IPS DF 6.9 (cell line): ENCODE measurements at regions not wholly inside any gene's neighbourhood (a gene's known extent, or its start where the extent isn't known, plus 50 kb on each side); places are given as distances from the start of the nearest gene placed in this dataset.

Source experiments
- DNase-seq: peaks from one replicate; pipeline ENCODE4 v3.0.0-alpha.2; 2013; ENCODE audit warnings: low read depth, low spot score
- H3K27ac ChIP-seq: one replicate; pipeline ENCODE4 v1.5.1; 2013; ENCODE audit warnings: low read length, control low read depth
- H3K27me3 ChIP-seq: 2 replicates; pipeline ENCODE4 v1.6.1; 2013; ENCODE audit warnings: mild to moderate bottlenecking, low read length; ENCODE audit not compliant: control insufficient read depth, insufficient read depth
- H3K36me3 ChIP-seq: 2 replicates; pipeline ENCODE4 v1.6.1; 2013; ENCODE audit warnings: low read length; ENCODE audit not compliant: control insufficient read depth, insufficient read depth
- H3K4me1 ChIP-seq: 2 replicates; pipeline ENCODE4 v1.6.1; 2013; ENCODE audit warnings: low read length; ENCODE audit not compliant: control insufficient read depth, insufficient read depth
- H3K4me3 ChIP-seq: 2 replicates; pipeline ENCODE4 v1.5.1; 2013; ENCODE audit warnings: mild to moderate bottlenecking, low read length
- H3K9me3 ChIP-seq: 2 replicates; pipeline ENCODE4 v1.6.1; 2013; ENCODE audit warnings: low read length, inconsistent platforms; ENCODE audit not compliant: control insufficient read depth, insufficient read depth
- WGBS: extraction: QIAGEN DNeasy Blood & Tissue Kit; methylation state at CpG from one replicate; pipeline ENCODE4 v1.1.7; 2013; ENCODE audit warnings: mixed read lengths, missing lambda C conversion rate; ENCODE audit not compliant: insufficient read length, insufficient coverage; 5-methylcytosine and 5-hydroxymethylcytosine counted together

DNA sequence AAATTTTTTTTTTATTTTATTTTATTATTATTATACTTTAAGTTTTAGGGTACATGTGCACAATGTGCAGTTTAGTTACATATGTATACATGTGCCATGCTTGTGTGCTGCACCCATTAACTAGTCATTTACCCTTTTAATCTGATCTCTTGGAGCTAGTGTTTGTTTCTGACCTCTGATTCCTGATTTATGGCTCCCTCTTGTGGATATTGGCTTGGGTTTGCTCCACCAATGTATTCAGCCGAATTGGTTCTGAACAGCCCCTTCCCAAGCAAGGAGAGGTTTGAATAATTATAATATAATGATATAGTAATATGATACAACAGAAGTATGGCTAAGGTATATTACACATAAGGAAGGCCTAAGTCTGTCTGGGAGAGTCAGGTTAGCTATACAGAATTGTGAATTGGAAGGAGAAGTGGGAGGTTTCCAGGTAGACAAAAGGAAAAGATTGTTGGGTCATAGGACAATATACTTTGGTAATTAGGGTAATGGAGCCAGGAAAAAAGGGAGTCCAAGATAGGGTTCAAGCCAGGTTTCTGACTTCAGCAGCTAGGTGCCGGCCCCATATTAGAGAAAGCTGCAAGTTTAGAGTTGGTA lies 53.1 kb upstream of the HMCN1 start:
- Histone ChIP-seq H3K27ac (no peak overlapping the region), H3K4me1 (no peaks in the 10 kb centered on the region), H3K9me3 (no peaks in the 10 kb centered on the region), H3K4me3 (no peak overlapping the region), H3K36me3 (no peaks in the 10 kb centered on the region), H3K27me3 (no peaks in the 10 kb centered on the region)
- WGBS, result no CpG with 5 or more reads among the region's 2 CpGs
- DNase-seq, result no peak

GRCh38 chr1:185680453-185680852 lies 53.7 kb upstream of the HMCN1 start:
- H3K9me3 ChIP-seq, result no peaks in the 10 kb centered on the region
- no peaks in the 10 kb centered on the region for H3K4me1 ChIP-seq
- no CpG with 5 or more reads among the region's 4 CpGs for WGBS
- no peak overlapping the region for H3K4me3 ChIP-seq
- no peak for DNase-seq
- H3K27me3 ChIP-seq, result no peaks in the 10 kb centered on the region
- H3K27ac ChIP-seq, result no peak overlapping the region
- no peaks in the 10 kb centered on the region for H3K36me3 ChIP-seq

GRCh38 chr1:185679220-185679619 lies 55.0 kb upstream of the HMCN1 start:
- no CpG with 5 or more reads among the region's 5 CpGs for WGBS
- no peaks in the 10 kb centered on the region for H3K9me3 ChIP-seq
- no peaks in the 10 kb centered on the region for H3K27me3 ChIP-seq
- H3K4me3 ChIP-seq, result no peak overlapping the region
- DNase-seq, result no peak
- no peaks in the 10 kb centered on the region for H3K36me3 ChIP-seq
- H3K4me1 ChIP-seq, result no peaks in the 10 kb centered on the region
- no peak overlapping the region for H3K27ac ChIP-seq

- Histone ChIP-seq H3K36me3 (no peaks in the 10 kb centered on the region), H3K4me1 (no peaks in the 10 kb centered on the region), H3K27ac (no peak overlapping the region), H3K27me3 (no peaks in the 10 kb centered on the region), H3K9me3 (no peaks in the 10 kb centered on the region), H3K4me3 (no peak overlapping the region)
- no peak for DNase-seq
- WGBS, result no CpG with 5 or more reads among the region's 1 CpG
Observed at GRCh38 chr1:185676969-185677368, 57.2 kb upstream of the HMCN1 start.

GRCh38 chr1:185674201-185674600 lies 60.0 kb upstream of the HMCN1 start:
- no CpG with 5 or more reads among the region's 5 CpGs for WGBS
- H3K27ac ChIP-seq, result no peak overlapping the region
- H3K36me3 ChIP-seq, result no peaks in the 10 kb centered on the region
- no peaks in the 10 kb centered on the region for H3K27me3 ChIP-seq
- H3K4me3 ChIP-seq, result no peak overlapping the region
- DNase-seq, result no peak
- no peaks in the 10 kb centered on the region for H3K9me3 ChIP-seq
- H3K4me1 ChIP-seq, result no peaks in the 10 kb centered on the region

DNA sequence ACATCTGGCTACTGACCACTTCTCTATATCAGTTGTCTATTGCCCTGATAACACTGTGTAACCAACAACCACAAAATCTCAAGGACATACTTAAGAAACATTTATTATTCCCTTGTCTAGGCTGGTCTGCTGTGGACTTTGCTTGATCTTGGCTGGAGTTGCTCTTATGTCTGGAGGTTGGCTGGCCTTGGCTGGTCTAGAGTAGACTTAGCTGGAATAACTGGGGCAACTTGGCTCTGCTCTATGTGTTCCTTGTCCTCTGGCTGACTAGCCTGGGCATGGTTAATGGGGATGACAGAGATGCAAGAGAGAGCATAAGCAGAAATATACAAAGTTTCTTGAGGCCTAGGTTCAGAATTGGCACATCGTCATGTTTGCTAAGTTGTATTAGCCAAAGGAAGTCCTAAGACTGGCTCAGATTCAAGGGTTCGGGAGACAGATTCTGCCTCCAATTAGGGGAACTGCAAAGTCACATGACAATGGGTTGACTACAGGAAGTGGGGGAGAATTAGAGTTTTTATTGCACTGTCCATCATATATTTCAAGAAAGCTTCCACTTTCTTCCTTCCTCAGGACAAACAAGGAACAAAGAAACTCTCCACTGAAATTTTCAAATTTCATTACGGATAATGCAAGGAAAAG lies 61.4 kb upstream of the HMCN1 start:
- no peak for DNase-seq
- Histone ChIP-seq H3K27ac (no peak overlapping the region), H3K4me3 (no peak overlapping the region), H3K4me1 (no peaks in the 10 kb centered on the region), H3K9me3 (no peaks in the 10 kb centered on the region), H3K36me3 (no peaks in the 10 kb centered on the region), H3K27me3 (no peaks in the 10 kb centered on the region)
- WGBS, result no CpG with 5 or more reads among the region's 3 CpGs

- Histone ChIP-seq H3K4me1 (no peaks in the 10 kb centered on the region), H3K4me3 (no peak overlapping the region), H3K27me3 (no peaks in the 10 kb centered on the region), H3K27ac (no peak overlapping the region), H3K9me3 (no peaks in the 10 kb centered on the region), H3K36me3 (no peaks in the 10 kb centered on the region)
- no peak for DNase-seq
- WGBS, result no CpG with 5 or more reads among the region's 6 CpGs
Observed at GRCh38 chr1:185670187-185670627, 64.0 kb upstream of the HMCN1 start.

- Histone ChIP-seq H3K4me3 (no peak overlapping the region), H3K9me3 (no peaks in the 10 kb centered on the region), H3K36me3 (no peaks in the 10 kb centered on the region), H3K27ac (no peak overlapping the region), H3K27me3 (no peaks in the 10 kb centered on the region), H3K4me1 (no peaks in the 10 kb centered on the region)
- no peak for DNase-seq
Observed at GRCh38 chr1:185668013-185668412, 66.2 kb upstream of the HMCN1 start.

- no peak for DNase-seq
- Histone ChIP-seq H3K27me3 (no peaks in the 10 kb centered on the region), H3K4me3 (no peak overlapping the region), H3K36me3 (no peaks in the 10 kb centered on the region), H3K4me1 (no peaks in the 10 kb centered on the region), H3K9me3 (no peaks in the 10 kb centered on the region), H3K27ac (no peak overlapping the region)
- WGBS, result no CpG with 5 or more reads among the region's 2 CpGs
Observed at GRCh38 chr1:185666582-185666981, 67.6 kb upstream of the HMCN1 start.

- Histone ChIP-seq H3K4me1 (no peaks in the 10 kb centered on the region), H3K27me3 (no peaks in the 10 kb centered on the region), H3K36me3 (no peaks in the 10 kb centered on the region), H3K9me3 (no peaks in the 10 kb centered on the region), H3K27ac (no peak overlapping the region), H3K4me3 (no peak overlapping the region)
- no CpG with 5 or more reads among the region's 1 CpG for WGBS
- DNase-seq, result no peak
Observed at GRCh38 chr1:185663771-185664296, 70.4 kb upstream of the HMCN1 start.

DNA sequence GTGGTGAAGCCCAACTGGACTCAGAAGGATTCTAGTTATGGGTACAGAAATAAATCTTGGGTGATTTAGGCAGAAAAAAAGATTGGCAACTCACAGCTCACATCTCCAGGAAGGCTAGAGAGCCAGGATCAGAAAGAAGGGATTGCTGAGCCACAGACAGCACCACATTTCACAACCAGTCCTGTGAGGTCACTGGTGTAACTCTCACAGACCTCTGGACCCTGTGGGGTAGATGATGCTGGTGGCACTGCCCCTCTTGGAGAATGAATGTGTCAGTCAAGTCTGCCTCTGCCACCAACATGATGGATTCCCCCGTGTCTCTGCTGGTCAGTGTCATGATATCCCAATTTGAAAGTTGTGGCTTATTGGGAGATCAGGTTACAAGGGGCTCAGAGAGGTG lies 70.9 kb upstream of the HMCN1 start:
- no CpG with 5 or more reads among the region's 1 CpG for WGBS
- Histone ChIP-seq H3K9me3 (no peaks in the 10 kb centered on the region), H3K4me3 (no peak overlapping the region), H3K27ac (no peak overlapping the region), H3K36me3 (no peaks in the 10 kb centered on the region), H3K27me3 (no peaks in the 10 kb centered on the region), H3K4me1 (no peaks in the 10 kb centered on the region)
- DNase-seq, result no peak
